ENCODE measurements at regions not wholly inside any gene's neighbourhood (a gene's known extent, or its start where the extent isn't known, plus 50 kb on each side); places are given as distances from the start of the nearest gene placed in this dataset.

DNA sequence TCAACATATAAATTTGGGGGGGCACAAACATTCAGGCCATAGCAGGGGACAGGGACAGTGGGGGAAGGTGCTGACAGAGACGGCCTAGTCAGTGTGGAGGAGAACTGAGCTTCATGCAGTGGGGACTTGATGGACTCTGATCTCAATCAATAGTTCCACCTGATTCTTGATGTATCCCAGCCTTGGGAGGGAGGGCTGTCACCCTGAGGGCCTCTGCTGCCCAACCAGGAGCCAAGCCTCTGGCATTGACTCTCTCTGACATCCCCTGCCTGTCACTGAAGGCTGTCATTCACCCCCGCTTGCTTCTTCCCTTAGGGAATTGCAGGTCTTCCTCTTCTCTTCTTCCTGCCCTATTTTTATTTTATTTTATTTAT lies 180.6 kb upstream of the TAB2 start:
- no peaks in the 10 kb centered on the region for H3K9me3 ChIP-seq (ENCODE audit: control insufficient read depth, low read depth, low read length)
- no peaks in the 10 kb centered on the region for H3K36me3 ChIP-seq (ENCODE audit: control insufficient read depth in 2 of 2, extremely low read depth in 1 of 2, insufficient read depth in 2 of 2, low read length in 2 of 2)
- dilution Hi-C loops (cut with MboI; ENCODE audit: extremely low pct_ligation_motif_present, low sequenced_read_pairs): no loop called here
- H2AFZ ChIP-seq (ENCODE audit: control insufficient read depth, low read length): no peak overlapping the region
- DNase-seq (ENCODE audit: low read depth, low spot score) (no peak), FAIRE-seq (no peak)
- no peaks in the 10 kb centered on the region for H3K79me2 ChIP-seq (ENCODE audit: control insufficient read depth, insufficient read depth, low read length)
- no peak overlapping the region for H3K9ac ChIP-seq (ENCODE audit: control insufficient read depth, extremely low read depth, insufficient read depth, low read length)
- no peak overlapping the region for H3K4me2 ChIP-seq (ENCODE audit: control insufficient read depth, extremely low read depth, insufficient read depth, low read depth, low read length)
- peaks cover 3% of the 10 kb centered on the region for H3K9me1 ChIP-seq (ENCODE audit: control insufficient read depth, extremely low read depth, insufficient read depth, low read length)
- TF ChIP-seq EZH2 (IDR thresholded peaks at IDR 0.05; ENCODE audit: low read length): no peak
- H4K20me1 ChIP-seq (ENCODE audit: control insufficient read depth, extremely low read depth, insufficient read depth, low read length): no peaks in the 10 kb centered on the region
- H3K27me3 ChIP-seq (ENCODE audit: control insufficient read depth, extremely low read depth, insufficient read depth, low read length): peaks cover 10% of the 10 kb centered on the region
- H3K4me3 ChIP-seq (ENCODE audit: control insufficient read depth in 2 of 3, extremely low read depth in 1 of 3, insufficient read depth in 2 of 3, low read depth in 1 of 3, low read length in 3 of 3): no peak overlapping the region
- no peaks in the 10 kb centered on the region for H3K4me1 ChIP-seq (ENCODE audit: control insufficient read depth, extremely low read depth, insufficient read depth, low read length)
- no peak overlapping the region for H3K27ac ChIP-seq (ENCODE audit: control insufficient read depth, insufficient read depth, low read length)

DNA sequence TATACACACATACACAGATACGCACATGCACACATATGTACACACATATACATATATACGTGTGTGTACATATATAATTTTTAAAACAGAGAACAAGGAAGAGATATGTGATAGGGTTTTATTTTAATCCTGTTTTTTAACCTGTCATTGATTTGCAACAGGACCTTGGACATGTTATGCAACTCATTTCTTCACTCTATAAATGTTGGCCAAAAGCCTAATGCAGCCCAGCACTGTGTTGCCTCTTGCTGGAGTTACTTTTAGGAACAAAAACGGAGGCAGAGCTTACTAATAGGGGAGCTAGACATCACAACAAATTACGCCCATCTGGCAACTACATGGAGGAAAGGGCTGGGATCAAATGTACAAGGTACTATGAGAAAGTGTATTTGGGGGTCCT lies 179.9 kb upstream of the TAB2 start:
- FAIRE-seq: no peak

DNA sequence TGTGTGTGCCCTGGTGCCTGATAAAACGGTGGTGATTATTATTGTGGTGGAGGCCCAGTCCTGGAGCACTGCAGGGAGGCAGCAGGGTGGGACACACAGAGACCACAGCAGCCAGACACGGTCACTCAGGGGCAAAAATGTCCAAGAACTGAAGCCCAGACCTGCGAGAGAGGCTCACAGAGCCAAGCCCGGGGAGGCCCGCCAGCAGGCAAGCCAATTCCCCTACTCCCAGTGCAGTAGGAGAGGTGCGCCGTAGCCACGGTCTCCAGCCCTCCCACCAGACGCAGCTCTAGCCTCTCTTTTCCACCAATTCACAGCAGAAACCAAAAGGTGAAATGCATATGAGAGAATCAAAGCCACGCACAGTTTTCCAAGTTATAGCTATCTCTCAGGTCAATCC lies 179.4 kb upstream of the TAB2 start:
- H3K4me2 ChIP-seq (ENCODE audit: control insufficient read depth, extremely low read depth, insufficient read depth, low read depth, low read length): no peak overlapping the region
- no peak overlapping the region for H3K4me3 ChIP-seq (ENCODE audit: control insufficient read depth in 2 of 3, extremely low read depth in 1 of 3, insufficient read depth in 2 of 3, low read depth in 1 of 3, low read length in 3 of 3)
- no peak overlapping the region for H3K27ac ChIP-seq (ENCODE audit: control insufficient read depth, insufficient read depth, low read length)
- dilution Hi-C loops (cut with MboI; ENCODE audit: extremely low pct_ligation_motif_present, low sequenced_read_pairs): no loop called here
- no peaks in the 10 kb centered on the region for H4K20me1 ChIP-seq (ENCODE audit: control insufficient read depth, extremely low read depth, insufficient read depth, low read length)
- no peaks in the 10 kb centered on the region for H3K9me3 ChIP-seq (ENCODE audit: control insufficient read depth, low read depth, low read length)
- no peaks in the 10 kb centered on the region for H3K4me1 ChIP-seq (ENCODE audit: control insufficient read depth, extremely low read depth, insufficient read depth, low read length)
- H2AFZ ChIP-seq (ENCODE audit: control insufficient read depth, low read length): no peak overlapping the region
- H3K36me3 ChIP-seq (ENCODE audit: control insufficient read depth in 2 of 2, extremely low read depth in 1 of 2, insufficient read depth in 2 of 2, low read length in 2 of 2): no peaks in the 10 kb centered on the region
- H3K79me2 ChIP-seq (ENCODE audit: control insufficient read depth, insufficient read depth, low read length): no peaks in the 10 kb centered on the region
- TF ChIP-seq EZH2 (IDR thresholded peaks at IDR 0.05; ENCODE audit: low read length): no peak
- DNase-seq (ENCODE audit: low read depth, low spot score): no peak
- H3K9me1 ChIP-seq (ENCODE audit: control insufficient read depth, extremely low read depth, insufficient read depth, low read length): peaks cover 3% of the 10 kb centered on the region
- H3K27me3 ChIP-seq (ENCODE audit: control insufficient read depth, extremely low read depth, insufficient read depth, low read length): no peaks in the 10 kb centered on the region
- H3K9ac ChIP-seq (ENCODE audit: control insufficient read depth, extremely low read depth, insufficient read depth, low read length): no peak overlapping the region
- FAIRE-seq: no peak

More for the DNA sequence above, 179.9 kb upstream of the TAB2 start:
- Histone ChIP-seq H3K9ac (ENCODE audit: control insufficient read depth, extremely low read depth, insufficient read depth, low read length) (no peak overlapping the region), H4K20me1 (ENCODE audit: control insufficient read depth, extremely low read depth, insufficient read depth, low read length) (no peaks in the 10 kb centered on the region), H3K36me3 (ENCODE audit: control insufficient read depth in 2 of 2, extremely low read depth in 1 of 2, insufficient read depth in 2 of 2, low read length in 2 of 2) (no peaks in the 10 kb centered on the region), H3K79me2 (ENCODE audit: control insufficient read depth, insufficient read depth, low read length) (no peaks in the 10 kb centered on the region), H3K27me3 (ENCODE audit: control insufficient read depth, extremely low read depth, insufficient read depth, low read length) (peaks cover 3% of the 10 kb centered on the region), H2AFZ (ENCODE audit: control insufficient read depth, low read length) (no peak overlapping the region), H3K4me3 (ENCODE audit: control insufficient read depth in 2 of 3, extremely low read depth in 1 of 3, insufficient read depth in 2 of 3, low read depth in 1 of 3, low read length in 3 of 3) (no peak overlapping the region), H3K9me1 (ENCODE audit: control insufficient read depth, extremely low read depth, insufficient read depth, low read length) (peaks cover 3% of the 10 kb centered on the region), H3K4me2 (ENCODE audit: control insufficient read depth, extremely low read depth, insufficient read depth, low read depth, low read length) (no peak overlapping the region), H3K4me1 (ENCODE audit: control insufficient read depth, extremely low read depth, insufficient read depth, low read length) (no peaks in the 10 kb centered on the region), H3K9me3 (ENCODE audit: control insufficient read depth, low read depth, low read length) (no peaks in the 10 kb centered on the region), H3K27ac (ENCODE audit: control insufficient read depth, insufficient read depth, low read length) (no peak overlapping the region)
- DNase-seq (ENCODE audit: low read depth, low spot score): no peak
- TF ChIP-seq, protein P1, sequence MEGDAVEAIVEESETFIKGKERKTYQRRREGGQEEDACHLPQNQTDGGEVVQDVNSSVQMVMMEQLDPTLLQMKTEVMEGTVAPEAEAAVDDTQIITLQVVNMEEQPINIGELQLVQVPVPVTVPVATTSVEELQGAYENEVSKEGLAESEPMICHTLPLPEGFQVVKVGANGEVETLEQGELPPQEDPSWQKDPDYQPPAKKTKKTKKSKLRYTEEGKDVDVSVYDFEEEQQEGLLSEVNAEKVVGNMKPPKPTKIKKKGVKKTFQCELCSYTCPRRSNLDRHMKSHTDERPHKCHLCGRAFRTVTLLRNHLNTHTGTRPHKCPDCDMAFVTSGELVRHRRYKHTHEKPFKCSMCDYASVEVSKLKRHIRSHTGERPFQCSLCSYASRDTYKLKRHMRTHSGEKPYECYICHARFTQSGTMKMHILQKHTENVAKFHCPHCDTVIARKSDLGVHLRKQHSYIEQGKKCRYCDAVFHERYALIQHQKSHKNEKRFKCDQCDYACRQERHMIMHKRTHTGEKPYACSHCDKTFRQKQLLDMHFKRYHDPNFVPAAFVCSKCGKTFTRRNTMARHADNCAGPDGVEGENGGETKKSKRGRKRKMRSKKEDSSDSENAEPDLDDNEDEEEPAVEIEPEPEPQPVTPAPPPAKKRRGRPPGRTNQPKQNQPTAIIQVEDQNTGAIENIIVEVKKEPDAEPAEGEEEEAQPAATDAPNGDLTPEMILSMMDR (optimal IDR thresholded peaks at IDR 0.05 in 1 of 3, IDR thresholded peaks at IDR 0.05 in 1 of 3, conservative IDR thresholded peaks at IDR 0.05 in 1 of 3; ENCODE audit: extremely low read depth in 1 of 3, insufficient read depth in 2 of 3, low read length in 3 of 3): no peak
- dilution Hi-C loops (cut with MboI; ENCODE audit: extremely low pct_ligation_motif_present, low sequenced_read_pairs): no loop called here

Data from keratinocyte (primary cell).